Naive thymus-derived CD8-positive, alpha-beta T cell (primary cell): ENCODE measurements at regions not wholly inside any gene's neighbourhood (a gene's known extent, or its start where the extent isn't known, plus 50 kb on each side); places are given as distances from the start of the nearest gene placed in this dataset.

Experiments
- ATAC-seq, 2 donors: fragments of 150-1000 bp; cut with Tn5 transposase in 1 of 2; sonication (Bioruptor Pico), chemical (Tn5 transposase) in 1 of 2; 1 replicate in 1 of 2; 2 replicates in 1 of 2; pipeline ENCODE4 v1.10.0; 2021; ENCODE audit warnings: mild to moderate bottlenecking in 2 of 2, moderate library complexity in 2 of 2
- POLR2A ChIA-PET: fragments of 350-600 bp; sonication (Branson Sonifier 250); formaldehyde crosslinking; loops from one replicate; lab custom pipeline; 2021; ENCODE audit warnings: antibody characterized with exemption; lab: Charles Lee
- DNase-seq, 10 donors: peaks; one replicate each; pipeline versions ENCODE4 v3.0.0 to v3.0.0-alpha.2; 2020 to 2022
- H3K27ac Mint-ChIP-seq, 10 donors: one replicate each; pipeline ENCODE4 v1.8.0; 2020 to 2022; ENCODE audit warnings: mild to moderate bottlenecking in 10 of 10, mixed read lengths in 10 of 10, moderate library complexity in 4 of 10, inconsistent platforms in 1 of 10
- H3K27me3 Mint-ChIP-seq, 5 donors: one replicate each; pipeline ENCODE4 v1.8.0; 2021 to 2022; ENCODE audit warnings: mixed read lengths in 5 of 5
- H3K36me3 Mint-ChIP-seq, 3 donors: one replicate each; pipeline ENCODE4 v1.8.0; 2020 to 2022; ENCODE audit warnings: mixed read lengths in 3 of 3, mild to moderate bottlenecking in 2 of 3, inconsistent platforms in 1 of 3
- H3K4me1 Mint-ChIP-seq, 4 donors: one replicate each; pipeline ENCODE4 v1.8.0; 2021 to 2022; ENCODE audit warnings: mixed read lengths in 4 of 4
- H3K4me3 Mint-ChIP-seq, 10 donors: one replicate each; pipeline ENCODE4 v1.8.0; 2020 to 2022; ENCODE audit warnings: mild to moderate bottlenecking in 10 of 10, mixed read lengths in 10 of 10, moderate library complexity in 6 of 10, inconsistent platforms in 1 of 10
- H3K9me3 Mint-ChIP-seq, 9 donors: one replicate each; pipeline ENCODE4 v1.8.0; 2020 to 2022; ENCODE audit warnings: mixed read lengths in 9 of 9, mild to moderate bottlenecking in 3 of 9, inconsistent platforms in 1 of 9, moderate library complexity in 1 of 9

GRCh38 chr21:41596241-41596925, 88.4 kb upstream of the TMPRSS2 start:
- H3K36me3 Mint-ChIP-seq: no peaks in the 10 kb centered on the region
- H3K4me1 Mint-ChIP-seq: peaks cover 0 to 7% (median 0%) of the 10 kb centered on the region in 4 donors
- POLR2A ChIA-PET: no interaction called here
- ATAC-seq: no peak
- H3K27me3 Mint-ChIP-seq: peaks cover 0 to 7% (median 3%) of the 10 kb centered on the region in 5 donors
- H3K4me3 Mint-ChIP-seq: no peak overlapping the region
- no peak for DNase-seq
- no peak overlapping the region for H3K27ac Mint-ChIP-seq
- H3K9me3 Mint-ChIP-seq: no peaks in the 10 kb centered on the region

- H3K9me3 Mint-ChIP-seq: peaks cover 0 to 4% (median 0%) of the 10 kb centered on the region in 9 donors
- DNase-seq (no peak), ATAC-seq (no peak)
- no peak overlapping the region for H3K27ac Mint-ChIP-seq
- H3K4me3 Mint-ChIP-seq: no peak overlapping the region
- H3K27me3 Mint-ChIP-seq: peaks cover 2 to 7% (median 7%) of the 10 kb centered on the region in 5 donors
- POLR2A ChIA-PET: no interaction called here
- H3K4me1 Mint-ChIP-seq: peaks cover 0 to 5% (median 0%) of the 10 kb centered on the region in 4 donors
- no peaks in the 10 kb centered on the region for H3K36me3 Mint-ChIP-seq
Measured at GRCh38 chr21:41594268-41594667, 86.3 kb upstream of the TMPRSS2 start.

GRCh38 chr21:41593760-41594138, 85.8 kb upstream of the TMPRSS2 start:
- Mint-ChIP-seq H3K4me1 (no peaks in the 10 kb centered on the region), H3K36me3 (peaks cover 0 to 3% (median 0%) of the 10 kb centered on the region in 3 donors), H3K9me3 (peaks cover 0 to 8% (median 2%) of the 10 kb centered on the region in 9 donors), H3K27ac (no peak overlapping the region), H3K4me3 (no peak overlapping the region), H3K27me3 (peaks cover 2 to 7% (median 7%) of the 10 kb centered on the region in 5 donors)
- no peak for DNase-seq
- no peak for ATAC-seq
- POLR2A ChIA-PET: no interaction called here

- POLR2A ChIA-PET: no interaction called here
- peaks cover 0 to 14% (median 4%) of the 10 kb centered on the region in 9 donors for H3K9me3 Mint-ChIP-seq
- no peaks in the 10 kb centered on the region for H3K4me1 Mint-ChIP-seq
- H3K27me3 Mint-ChIP-seq: peaks cover 2 to 9% (median 7%) of the 10 kb centered on the region in 5 donors
- H3K27ac Mint-ChIP-seq: no peak overlapping the region
- ATAC-seq (no peak), DNase-seq (no peak)
- peaks cover 0 to 7% (median 0%) of the 10 kb centered on the region in 3 donors for H3K36me3 Mint-ChIP-seq
- no peak overlapping the region for H3K4me3 Mint-ChIP-seq
Measured at GRCh38 chr21:41593051-41593759, 85.2 kb upstream of the TMPRSS2 start.

- DNase-seq: no peak
- Mint-ChIP-seq H3K9me3 (peaks cover 0 to 25% (median 11%) of the 10 kb centered on the region in 9 donors), H3K27me3 (peaks cover 0 to 7% (median 6%) of the 10 kb centered on the region in 5 donors), H3K4me3 (no peak overlapping the region), H3K36me3 (peaks cover 0 to 15% (median 0%) of the 10 kb centered on the region in 3 donors), H3K4me1 (no peaks in the 10 kb centered on the region), H3K27ac (no peak overlapping the region)
- POLR2A ChIA-PET: no interaction called here
- ATAC-seq: no peak
Measured at GRCh38 chr21:41589620-41590175, 81.7 kb upstream of the TMPRSS2 start.

GRCh38 chr21:41589131-41589530, 81.2 kb upstream of the TMPRSS2 start:
- peaks cover 0 to 7% (median 6%) of the 10 kb centered on the region in 5 donors for H3K27me3 Mint-ChIP-seq
- POLR2A ChIA-PET: no interaction called here
- H3K27ac Mint-ChIP-seq: no peak overlapping the region
- ATAC-seq (no peak), DNase-seq (no peak)
- H3K4me1 Mint-ChIP-seq: no peaks in the 10 kb centered on the region
- no peak overlapping the region for H3K4me3 Mint-ChIP-seq
- peaks cover 0 to 15% (median 0%) of the 10 kb centered on the region in 3 donors for H3K36me3 Mint-ChIP-seq
- peaks cover 0 to 25% (median 11%) of the 10 kb centered on the region in 9 donors for H3K9me3 Mint-ChIP-seq

- DNase-seq: no peak
Measured at GRCh38 chr21:41585199-41585994, 77.4 kb upstream of the TMPRSS2 start.

GRCh38 chr21:41584603-41585176, 76.7 kb upstream of the TMPRSS2 start:
- Mint-ChIP-seq H3K9me3 (peaks cover 0 to 25% (median 11%) of the 10 kb centered on the region in 9 donors), H3K27ac (no peak overlapping the region), H3K36me3 (peaks cover 0 to 17% (median 0%) of the 10 kb centered on the region in 3 donors), H3K4me3 (no peak overlapping the region), H3K27me3 (peaks cover 3 to 17% (median 8%) of the 10 kb centered on the region in 5 donors), H3K4me1 (no peaks in the 10 kb centered on the region)
- ATAC-seq (no peak), DNase-seq (no peak)
- POLR2A ChIA-PET: no interaction called here

More at GRCh38 chr21:41585199-41585994, 77.4 kb upstream of the TMPRSS2 start:
- no peak overlapping the region for H3K27ac Mint-ChIP-seq
- no peaks in the 10 kb centered on the region for H3K4me1 Mint-ChIP-seq
- peaks cover 0 to 25% (median 11%) of the 10 kb centered on the region in 9 donors for H3K9me3 Mint-ChIP-seq
- H3K27me3 Mint-ChIP-seq: peaks cover 2 to 10% (median 4%) of the 10 kb centered on the region in 5 donors
- ATAC-seq: no peak
- POLR2A ChIA-PET: no interaction called here
- peaks cover 0 to 15% (median 0%) of the 10 kb centered on the region in 3 donors for H3K36me3 Mint-ChIP-seq
- H3K4me3 Mint-ChIP-seq: no peak overlapping the region

GRCh38 chr21:41583274-41583790, 75.4 kb upstream of the TMPRSS2 start:
- POLR2A ChIA-PET: no interaction called here
- H3K27ac Mint-ChIP-seq: no peak overlapping the region
- no peak overlapping the region for H3K4me3 Mint-ChIP-seq
- H3K9me3 Mint-ChIP-seq: peaks cover 2 to 29% (median 11%) of the 10 kb centered on the region in 9 donors
- peaks cover 3 to 13% (median 11%) of the 10 kb centered on the region in 5 donors for H3K27me3 Mint-ChIP-seq
- peaks cover 0 to 14% (median 0%) of the 10 kb centered on the region in 3 donors for H3K36me3 Mint-ChIP-seq
- H3K4me1 Mint-ChIP-seq: no peaks in the 10 kb centered on the region
- no peak for DNase-seq
- ATAC-seq: no peak

- DNase-seq (no peak), ATAC-seq (no peak)
- Mint-ChIP-seq H3K4me3 (no peak overlapping the region), H3K9me3 (peaks cover 3 to 29% (median 12%) of the 10 kb centered on the region in 9 donors), H3K27me3 (peaks cover 3 to 13% (median 11%) of the 10 kb centered on the region in 5 donors), H3K36me3 (peaks cover 0 to 14% (median 0%) of the 10 kb centered on the region in 3 donors), H3K27ac (no peak overlapping the region), H3K4me1 (no peaks in the 10 kb centered on the region)
- POLR2A ChIA-PET: no interaction called here
Measured at GRCh38 chr21:41582866-41583265, 74.9 kb upstream of the TMPRSS2 start.

- peaks cover 1 to 29% (median 15%) of the 10 kb centered on the region in 9 donors for H3K9me3 Mint-ChIP-seq
Measured at GRCh38 chr21:41582298-41582840, 74.4 kb upstream of the TMPRSS2 start.

More at GRCh38 chr21:41582298-41582840, 74.4 kb upstream of the TMPRSS2 start:
- peaks cover 3 to 13% (median 13%) of the 10 kb centered on the region in 5 donors for H3K27me3 Mint-ChIP-seq
- peaks cover 0 to 13% (median 0%) of the 10 kb centered on the region in 3 donors for H3K36me3 Mint-ChIP-seq
- no peak overlapping the region for H3K4me3 Mint-ChIP-seq
- DNase-seq: no peak
- no peaks in the 10 kb centered on the region for H3K4me1 Mint-ChIP-seq
- POLR2A ChIA-PET: no interaction called here
- ATAC-seq: no peak
- H3K27ac Mint-ChIP-seq: no peak overlapping the region
